ENCODE measurements at regions not wholly inside any gene's neighbourhood (a gene's known extent, or its start where the extent isn't known, plus 50 kb on each side); places are given as distances from the start of the nearest gene placed in this dataset.

GRCh38 chr3:18883571-18883970, 264.7 kb upstream of the KCNH8 start:
- TF ChIP-seq RAD21 (IDR thresholded peaks at IDR 0.05; ENCODE audit: low read depth) (no peak), REST (IDR thresholded peaks at IDR 0.05; ENCODE audit: low read depth) (no peak), CEBPB (IDR thresholded peaks at IDR 0.05) (no peak), FOXM1 (IDR thresholded peaks at IDR 0.05; ENCODE audit: borderline replicate concordance, low read depth) (no peak), MAX (IDR thresholded peaks at IDR 0.05) (no peak), YY1 (IDR thresholded peaks at IDR 0.05; ENCODE audit: low read depth) (no peak), TCF12 (IDR thresholded peaks at IDR 0.05; ENCODE audit: low read depth) (no peak), CREB1 (IDR thresholded peaks at IDR 0.05; ENCODE audit: low read depth) (no peak), TAF1 (IDR thresholded peaks at IDR 0.05; ENCODE audit: low read depth) (no peak), USF1 (IDR thresholded peaks at IDR 0.05) (no peak)

Measured in Ishikawa (cell line).